ENCODE measurements at regions not wholly inside any gene's neighbourhood (a gene's known extent, or its start where the extent isn't known, plus 50 kb on each side); places are given as distances from the start of the nearest gene placed in this dataset.

- no peak for TF ChIP-seq CTCF (IDR thresholded peaks at IDR 0.05; ENCODE audit: insufficient read depth, low read depth, low read length, missing control alignments)
- no peak overlapping the region for H3K4me3 ChIP-seq (ENCODE audit: low read depth, low read length)
- no peak for DNase-seq (ENCODE audit: low read depth)
Observed at GRCh38 chr18:49709347-49709690, 104.0 kb downstream of the ACAA2 start.

GRCh38 chr18:49708662-49709346 is 104.5 kb downstream of the ACAA2 start:
- H3K4me3 ChIP-seq (ENCODE audit: low read depth, low read length), result no peak overlapping the region
- no peak for TF ChIP-seq CTCF (IDR thresholded peaks at IDR 0.05; ENCODE audit: insufficient read depth, low read depth, low read length, missing control alignments)
- DNase-seq (ENCODE audit: low read depth), result no peak

- H3K4me3 ChIP-seq (ENCODE audit: low read depth, low read length), result no peak overlapping the region
- no peak for TF ChIP-seq CTCF (IDR thresholded peaks at IDR 0.05; ENCODE audit: insufficient read depth, low read depth, low read length, missing control alignments)
- DNase-seq (ENCODE audit: low read depth), result no peak
Observed at GRCh38 chr18:49707599-49707998, 105.7 kb downstream of the ACAA2 start.

GRCh38 chr18:49704334-49704733 is 109.0 kb downstream of the ACAA2 start:
- TF ChIP-seq CTCF (IDR thresholded peaks at IDR 0.05; ENCODE audit: insufficient read depth, low read depth, low read length, missing control alignments), result no peak
- DNase-seq (ENCODE audit: low read depth), result no peak
- H3K4me3 ChIP-seq (ENCODE audit: low read depth, low read length), result no peak overlapping the region

GRCh38 chr18:49701190-49701589 is 112.1 kb downstream of the ACAA2 start:
- no peak for TF ChIP-seq CTCF (IDR thresholded peaks at IDR 0.05; ENCODE audit: insufficient read depth, low read depth, low read length, missing control alignments)
- no peak for DNase-seq (ENCODE audit: low read depth)
- no peak overlapping the region for H3K4me3 ChIP-seq (ENCODE audit: low read depth, low read length)

GRCh38 chr18:49699303-49699702 is 114.0 kb downstream of the ACAA2 start:
- no peak for TF ChIP-seq CTCF (IDR thresholded peaks at IDR 0.05; ENCODE audit: insufficient read depth, low read depth, low read length, missing control alignments)
- no peak for DNase-seq (ENCODE audit: low read depth)
- H3K4me3 ChIP-seq (ENCODE audit: low read depth, low read length), result no peak overlapping the region

GRCh38 chr18:49698525-49699025 is 114.8 kb downstream of the ACAA2 start:
- no peak for DNase-seq (ENCODE audit: low read depth)

More at GRCh38 chr18:49698525-49699025, 114.8 kb downstream of the ACAA2 start:
- TF ChIP-seq CTCF (IDR thresholded peaks at IDR 0.05; ENCODE audit: insufficient read depth, low read depth, low read length, missing control alignments), result no peak
- H3K4me3 ChIP-seq (ENCODE audit: low read depth, low read length), result no peak overlapping the region
